Endothelial cell of umbilical vein (primary cell): ENCODE measurements at regions not wholly inside any gene's neighbourhood (a gene's known extent, or its start where the extent isn't known, plus 50 kb on each side); places are given as distances from the start of the nearest gene placed in this dataset.

Experiments used
- BruUV-seq: library from RNA; stranded (reverse); fragments of 400-500 nt; replicated peaks from 2 replicates; lab custom pipeline; 2021; lab: Mats Ljungman, UMichigan
- CTCF ChIA-PET: fragments of 300-600, 350-600 bp; sonication (Branson Sonifier 250); formaldehyde crosslinking; loops from one replicate; lab custom pipeline; 2021; ENCODE audit warnings: antibody characterized with exemption, inconsistent platforms; lab: Charles Lee
- POLR2A ChIA-PET: fragments of 300-600, 350-600 bp; sonication (Branson Sonifier 250); formaldehyde crosslinking; loops from one replicate; lab custom pipeline; 2021; ENCODE audit warnings: antibody characterized with exemption, inconsistent platforms; lab: Charles Lee
- DNase-seq: peaks from one replicate; pipeline ENCODE4 v3.0.0-alpha.2; 2011; ENCODE audit warnings: low read depth, low spot score
- FAIRE-seq: peaks from 2 replicates; lab custom pipeline; 2011; peaks lifted over from hg19 to GRCh38; lab: Jason Lieb, UNC
- H2AFZ ChIP-seq: 2 replicates; pipeline ENCODE4 v1.6.0; 2012; ENCODE audit warnings: low read depth, low read length, control low read depth, inconsistent platforms
- H3K27ac ChIP-seq: 2 replicates; pipeline ENCODE4 v1.5.1; 2011; ENCODE audit warnings: low read depth, mild to moderate bottlenecking, control low read depth, low read length, moderate library complexity; ENCODE audit not compliant: insufficient read depth
- H3K27me3 ChIP-seq, 2 experiments: 2 replicates each; pipeline versions ENCODE4 v1.6.0 to v1.6.1; 2011; ENCODE audit warnings: low read length in 2 of 2, mixed read lengths in 1 of 2; ENCODE audit not compliant: control insufficient read depth in 2 of 2, insufficient read depth in 2 of 2
- H3K36me3 ChIP-seq, 2 experiments: 2 replicates in 1 of 2; 3 replicates in 1 of 2; pipeline ENCODE4 v1.5.1; 2011; ENCODE audit warnings: low read length in 2 of 2, mild to moderate bottlenecking in 1 of 2, moderate library complexity in 1 of 2; ENCODE audit not compliant: control insufficient read depth in 2 of 2, insufficient read depth in 2 of 2; ENCODE audit errors: extremely low read depth in 1 of 2
- H3K4me1 ChIP-seq: 3 replicates; pipeline ENCODE4 v1.5.1; 2011; ENCODE audit warnings: mild to moderate bottlenecking, low read length; ENCODE audit not compliant: control insufficient read depth, insufficient read depth; ENCODE audit errors: extremely low read depth
- H3K4me2 ChIP-seq: 2 replicates; pipeline ENCODE4 v1.6.1; 2011; ENCODE audit warnings: low read length, control low read depth, mixed read lengths; ENCODE audit not compliant: insufficient read depth
- H3K4me3 ChIP-seq, 3 experiments: fragments of 200-600 bp in 1 of 3; sonication (generic), shearing (Covaris generic) in 1 of 3; replicated peaks in 1 of 3; 2 replicates each; pipeline ENCODE4 v1.5.1; 2011 to 2016; ENCODE audit warnings: control low read depth in 3 of 3, low read length in 3 of 3, mild to moderate bottlenecking in 2 of 3, inconsistent platforms in 1 of 3, low read depth in 1 of 3, moderate library complexity in 1 of 3; ENCODE audit not compliant: insufficient read depth in 1 of 3
- H3K79me2 ChIP-seq: 2 replicates; pipeline ENCODE4 v1.6.0; 2012; ENCODE audit warnings: low read length, inconsistent platforms; ENCODE audit not compliant: control insufficient read depth, insufficient read depth
- H3K9ac ChIP-seq: replicated peaks from 2 replicates; pipeline ENCODE3; 2011; ENCODE audit warnings: low read length, control low read depth; ENCODE audit not compliant: insufficient read depth; ENCODE audit errors: extremely low read depth
- H3K9me1 ChIP-seq: replicated peaks from 3 replicates; pipeline ENCODE4 v1.6.0; 2011; ENCODE audit warnings: mild to moderate bottlenecking, low read length; ENCODE audit not compliant: control insufficient read depth, insufficient read depth; ENCODE audit errors: extremely low read depth
- H3K9me3 ChIP-seq: replicated peaks from 2 replicates; pipeline ENCODE4 v1.5.1; 2012; ENCODE audit warnings: low read length, inconsistent platforms; ENCODE audit not compliant: control insufficient read depth, insufficient read depth
- H4K20me1 ChIP-seq: replicated peaks from 2 replicates; pipeline ENCODE3; 2011; ENCODE audit warnings: mild to moderate bottlenecking, low read length; ENCODE audit not compliant: control insufficient read depth, insufficient read depth; ENCODE audit errors: extremely low read depth
- EZH2 ChIP-seq: IDR thresholded peaks from 2 replicates; pipeline ENCODE4 v1.6.1; 2012; ENCODE audit warnings: borderline replicate concordance, low read depth, mild to moderate bottlenecking, moderate library complexity, low read length, inconsistent platforms; ENCODE audit not compliant: severe bottlenecking
- FOS ChIP-seq: IDR thresholded peaks from 2 replicates; pipeline ENCODE4 v1.6.1; 2011; ENCODE audit warnings: mild to moderate bottlenecking, low read length, moderate library complexity, borderline replicate concordance; ENCODE audit not compliant: insufficient read depth
- GATA2 ChIP-seq: IDR thresholded peaks from 2 replicates; pipeline ENCODE4 v1.7.0; 2011; ENCODE audit warnings: low read depth, mild to moderate bottlenecking, moderate library complexity, mixed read lengths, low read length; ENCODE audit not compliant: insufficient read length, insufficient read depth
- JUN ChIP-seq: IDR thresholded peaks from 2 replicates; pipeline ENCODE4 v1.6.1; 2011; ENCODE audit warnings: borderline replicate concordance, low read depth; ENCODE audit not compliant: insufficient read length, insufficient read depth
- MYC ChIP-seq: IDR thresholded peaks from one replicate; pipeline ENCODE4 v1.6.1; 2011; ENCODE audit warnings: mild to moderate bottlenecking, low read depth, low read length
- POLR2A ChIP-seq: IDR thresholded peaks from 2 replicates; pipeline ENCODE4 v1.6.1; 2012; ENCODE audit warnings: low read depth, mild to moderate bottlenecking, control low read depth, low read length
- POLR2AphosphoS5 ChIP-seq: IDR thresholded peaks from 2 replicates; pipeline ENCODE4 v1.6.1; 2012; ENCODE audit warnings: low read depth, mild to moderate bottlenecking, control low read depth, low read length, moderate library complexity; ENCODE audit not compliant: insufficient read depth
- dilution Hi-C: fragments of 300-500 bp; cut with MboI; formaldehyde crosslinking; loops from one replicate; pipeline ENCODE4 v1.15.0; 2019; ENCODE audit warnings: low sequenced_read_pairs; ENCODE audit not compliant: extremely low pct_ligation_motif_present
- intact Hi-C: fragments of 100-400 bp; cut with micrococcal nuclease; formaldehyde crosslinking; loops from one replicate; pipeline ENCODE4 v1.10.0; 2022
- TF ChIP-seq, protein P1 (sequence below): IDR thresholded peaks from 2 replicates; pipeline ENCODE4 v1.6.1; 2011; ENCODE audit not compliant: insufficient read depth, insufficient read length
- TF ChIP-seq, protein P2 (sequence below), 2 donors: IDR thresholded peaks; 1 replicate in 1 of 2; 2 replicates in 1 of 2; pipeline ENCODE4 v1.5.1; 2011; ENCODE audit warnings: low read length in 2 of 2, mild to moderate bottlenecking in 2 of 2, moderate library complexity in 2 of 2, control low read depth in 1 of 2, inconsistent platforms in 1 of 2, low read depth in 1 of 2; ENCODE audit not compliant: insufficient read depth in 1 of 2; ENCODE audit errors: extremely low read depth in 1 of 2

DNA sequence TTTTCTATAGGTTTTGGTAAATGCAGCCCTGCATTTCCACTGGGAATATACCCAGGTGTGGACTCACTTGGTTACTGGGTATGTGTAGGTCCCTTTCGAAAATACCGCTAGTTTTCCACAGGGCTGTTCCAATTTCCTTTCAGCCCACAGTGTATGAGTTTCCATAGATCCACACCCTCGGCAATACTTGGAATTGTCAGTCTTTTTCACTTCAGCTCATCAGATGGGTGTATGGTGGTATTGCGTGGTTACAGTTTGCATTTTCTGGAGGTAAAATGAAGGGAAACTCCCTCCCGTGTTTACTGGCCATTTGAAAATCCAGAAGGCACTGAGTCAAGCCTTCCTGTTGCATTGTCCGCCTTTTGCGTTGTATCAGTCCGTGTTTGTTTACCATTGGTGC lies 453.6 kb downstream of the CDH26 start:
- Histone ChIP-seq H3K27me3 (no peaks in the 10 kb centered on the region), H3K4me1 (no peaks in the 10 kb centered on the region), H3K9ac (no peak overlapping the region), H2AFZ (no peak overlapping the region), H3K4me2 (no peak overlapping the region), H3K79me2 (no peaks in the 10 kb centered on the region), H3K9me3 (peaks cover 8% of the 10 kb centered on the region), H3K36me3 (no peaks in the 10 kb centered on the region), H4K20me1 (no peaks in the 10 kb centered on the region), H3K9me1 (no peaks in the 10 kb centered on the region), H3K4me3 (no peak overlapping the region), H3K27ac (no peak overlapping the region)
- intact Hi-C loops (no loop called here), dilution Hi-C loops (no loop called here)
- TF ChIP-seq, protein P1, sequence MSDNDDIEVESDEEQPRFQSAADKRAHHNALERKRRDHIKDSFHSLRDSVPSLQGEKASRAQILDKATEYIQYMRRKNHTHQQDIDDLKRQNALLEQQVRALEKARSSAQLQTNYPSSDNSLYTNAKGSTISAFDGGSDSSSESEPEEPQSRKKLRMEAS, result no peak
- TF ChIP-seq, protein P2, sequence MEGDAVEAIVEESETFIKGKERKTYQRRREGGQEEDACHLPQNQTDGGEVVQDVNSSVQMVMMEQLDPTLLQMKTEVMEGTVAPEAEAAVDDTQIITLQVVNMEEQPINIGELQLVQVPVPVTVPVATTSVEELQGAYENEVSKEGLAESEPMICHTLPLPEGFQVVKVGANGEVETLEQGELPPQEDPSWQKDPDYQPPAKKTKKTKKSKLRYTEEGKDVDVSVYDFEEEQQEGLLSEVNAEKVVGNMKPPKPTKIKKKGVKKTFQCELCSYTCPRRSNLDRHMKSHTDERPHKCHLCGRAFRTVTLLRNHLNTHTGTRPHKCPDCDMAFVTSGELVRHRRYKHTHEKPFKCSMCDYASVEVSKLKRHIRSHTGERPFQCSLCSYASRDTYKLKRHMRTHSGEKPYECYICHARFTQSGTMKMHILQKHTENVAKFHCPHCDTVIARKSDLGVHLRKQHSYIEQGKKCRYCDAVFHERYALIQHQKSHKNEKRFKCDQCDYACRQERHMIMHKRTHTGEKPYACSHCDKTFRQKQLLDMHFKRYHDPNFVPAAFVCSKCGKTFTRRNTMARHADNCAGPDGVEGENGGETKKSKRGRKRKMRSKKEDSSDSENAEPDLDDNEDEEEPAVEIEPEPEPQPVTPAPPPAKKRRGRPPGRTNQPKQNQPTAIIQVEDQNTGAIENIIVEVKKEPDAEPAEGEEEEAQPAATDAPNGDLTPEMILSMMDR (IDR thresholded peaks at IDR 0.05; ENCODE audit: extremely low read depth in 1 of 2, insufficient read depth in 1 of 2, low read depth in 1 of 2, low read length in 2 of 2), result no peak
- TF ChIP-seq EZH2, result no peak
- TF ChIP-seq JUN, result no peak
- TF ChIP-seq MYC, result no peak
- no peak for TF ChIP-seq GATA2
- TF ChIP-seq FOS, result no peak
- no peak for TF ChIP-seq POLR2AphosphoS5
- no peak for TF ChIP-seq POLR2A
- no peak for FAIRE-seq
- POLR2A ChIA-PET, result no interaction called here
- no peak for DNase-seq
- no TSS peak for BruUV-seq
- CTCF ChIA-PET, result no interaction called here
